Osteocyte (in vitro differentiated cells): ENCODE measurements at regions not wholly inside any gene's neighbourhood (a gene's known extent, or its start where the extent isn't known, plus 50 kb on each side); places are given as distances from the start of the nearest gene placed in this dataset.

ENCODE experiments used
- DNase-seq: peaks from one replicate; pipeline ENCODE4 v3.0.0; 2021; ENCODE audit warnings: mixed read lengths; ENCODE audit not compliant: unreplicated experiment; ENCODE audit errors: extremely low spot score
- H3K27ac Mint-ChIP-seq: one replicate; pipeline ENCODE4 v1.8.0; 2021; ENCODE audit warnings: mild to moderate bottlenecking, mixed read lengths; ENCODE audit not compliant: unreplicated experiment
- H3K27me3 Mint-ChIP-seq: one replicate; pipeline ENCODE4 v1.8.0; 2021; ENCODE audit warnings: mixed read lengths; ENCODE audit not compliant: unreplicated experiment
- H3K36me3 Mint-ChIP-seq: one replicate; pipeline ENCODE4 v1.8.0; 2021; ENCODE audit warnings: mixed read lengths; ENCODE audit not compliant: unreplicated experiment
- H3K4me1 Mint-ChIP-seq: one replicate; pipeline ENCODE4 v1.8.0; 2021; ENCODE audit warnings: mixed read lengths; ENCODE audit not compliant: unreplicated experiment
- H3K4me3 Mint-ChIP-seq: one replicate; pipeline ENCODE4 v1.8.0; 2021; ENCODE audit warnings: mild to moderate bottlenecking, moderate library complexity, mixed read lengths; ENCODE audit not compliant: unreplicated experiment
- H3K9me3 Mint-ChIP-seq: one replicate; pipeline ENCODE4 v1.8.0; 2021; ENCODE audit warnings: mixed read lengths; ENCODE audit not compliant: unreplicated experiment
- TF ChIP-seq, protein P1 (sequence below): fragments of 200-600 bp; sonication (generic); IDR thresholded peaks from 2 replicates; pipeline ENCODE4 v1.5.0; 2021; ENCODE audit warnings: antibody characterized with exemption, mild to moderate bottlenecking, moderate library complexity

DNA sequence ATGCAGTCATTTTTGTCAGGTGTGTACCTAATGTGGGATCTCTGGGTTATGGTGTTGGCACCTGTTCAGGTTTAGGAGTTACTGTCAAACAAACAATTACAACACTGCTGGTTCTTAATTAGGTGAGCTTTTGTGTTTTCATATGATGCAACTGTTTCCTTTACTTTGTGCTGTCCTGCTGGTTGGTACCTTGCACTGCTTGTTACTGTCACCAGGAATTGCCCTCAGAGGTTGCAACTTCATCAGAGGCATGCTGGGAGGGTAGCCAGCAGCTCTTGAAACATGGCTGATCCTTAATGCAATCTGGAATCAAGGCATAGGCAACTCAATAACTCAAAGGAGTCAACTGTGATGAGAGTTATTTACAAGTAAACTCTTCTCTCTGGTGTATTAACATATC lies 400.3 kb downstream of the MIAT start:
- TF ChIP-seq, protein P1, sequence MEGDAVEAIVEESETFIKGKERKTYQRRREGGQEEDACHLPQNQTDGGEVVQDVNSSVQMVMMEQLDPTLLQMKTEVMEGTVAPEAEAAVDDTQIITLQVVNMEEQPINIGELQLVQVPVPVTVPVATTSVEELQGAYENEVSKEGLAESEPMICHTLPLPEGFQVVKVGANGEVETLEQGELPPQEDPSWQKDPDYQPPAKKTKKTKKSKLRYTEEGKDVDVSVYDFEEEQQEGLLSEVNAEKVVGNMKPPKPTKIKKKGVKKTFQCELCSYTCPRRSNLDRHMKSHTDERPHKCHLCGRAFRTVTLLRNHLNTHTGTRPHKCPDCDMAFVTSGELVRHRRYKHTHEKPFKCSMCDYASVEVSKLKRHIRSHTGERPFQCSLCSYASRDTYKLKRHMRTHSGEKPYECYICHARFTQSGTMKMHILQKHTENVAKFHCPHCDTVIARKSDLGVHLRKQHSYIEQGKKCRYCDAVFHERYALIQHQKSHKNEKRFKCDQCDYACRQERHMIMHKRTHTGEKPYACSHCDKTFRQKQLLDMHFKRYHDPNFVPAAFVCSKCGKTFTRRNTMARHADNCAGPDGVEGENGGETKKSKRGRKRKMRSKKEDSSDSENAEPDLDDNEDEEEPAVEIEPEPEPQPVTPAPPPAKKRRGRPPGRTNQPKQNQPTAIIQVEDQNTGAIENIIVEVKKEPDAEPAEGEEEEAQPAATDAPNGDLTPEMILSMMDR, result no peak
- H3K27ac Mint-ChIP-seq, result no peak overlapping the region
- H3K4me3 Mint-ChIP-seq, result no peak overlapping the region
- no peaks in the 10 kb centered on the region for H3K27me3 Mint-ChIP-seq
- H3K4me1 Mint-ChIP-seq, result no peaks in the 10 kb centered on the region
- DNase-seq, result no peak
- H3K36me3 Mint-ChIP-seq, result no peaks in the 10 kb centered on the region
- no peaks in the 10 kb centered on the region for H3K9me3 Mint-ChIP-seq

DNA sequence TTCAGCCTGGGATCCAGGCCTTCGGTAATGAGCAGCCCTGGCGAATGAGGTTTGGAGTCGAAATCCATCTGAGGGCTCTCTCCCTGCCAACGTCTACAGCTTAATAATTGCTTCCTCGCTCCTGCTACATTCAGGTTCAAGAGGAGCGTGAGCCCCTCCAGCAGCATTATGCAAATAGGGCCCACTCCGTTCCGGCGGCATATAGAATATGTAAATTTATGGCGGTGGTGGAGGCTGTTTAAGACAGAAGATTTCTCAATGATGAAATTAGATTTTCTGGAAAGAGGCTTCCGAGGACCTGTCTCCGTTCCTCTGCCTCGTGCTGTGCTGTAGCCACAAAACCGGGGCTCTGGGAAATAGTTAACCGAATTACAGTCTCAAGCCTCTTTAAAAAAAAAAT lies 402.8 kb downstream of the MIAT start:
- H3K4me1 Mint-ChIP-seq, result peaks cover 8% of the 10 kb centered on the region
- no peak overlapping the region for H3K27ac Mint-ChIP-seq
- TF ChIP-seq, protein P1, result no peak
- no peaks in the 10 kb centered on the region for H3K27me3 Mint-ChIP-seq
- H3K36me3 Mint-ChIP-seq, result no peaks in the 10 kb centered on the region
- H3K9me3 Mint-ChIP-seq, result no peaks in the 10 kb centered on the region
- no peak for DNase-seq
- no peak overlapping the region for H3K4me3 Mint-ChIP-seq

DNA sequence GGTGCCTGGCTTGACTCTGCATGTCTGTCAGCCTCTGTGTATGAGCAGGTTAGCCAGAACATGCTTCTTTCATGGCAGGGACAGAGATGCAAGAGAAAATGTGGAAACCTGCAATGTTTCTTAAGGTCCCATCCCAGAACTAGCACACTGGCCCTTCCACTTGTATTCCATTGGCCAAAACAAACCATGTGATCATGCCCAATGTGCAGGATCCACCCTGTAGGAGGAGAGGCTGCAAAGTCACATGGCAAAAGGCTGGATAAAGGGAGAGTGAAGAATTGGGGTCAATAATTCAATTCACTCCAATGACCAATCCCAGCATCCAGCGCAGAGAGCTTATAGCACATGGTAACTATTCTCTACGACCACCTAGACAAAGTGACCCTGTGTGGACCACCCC lies 405.5 kb downstream of the MIAT start:
- H3K9me3 Mint-ChIP-seq, result no peaks in the 10 kb centered on the region
- H3K27ac Mint-ChIP-seq, result no peak overlapping the region
- H3K4me1 Mint-ChIP-seq, result peaks cover 10% of the 10 kb centered on the region
- TF ChIP-seq, protein P1, result no peak
- H3K27me3 Mint-ChIP-seq, result no peaks in the 10 kb centered on the region
- H3K4me3 Mint-ChIP-seq, result no peak overlapping the region
- DNase-seq, result no peak
- no peaks in the 10 kb centered on the region for H3K36me3 Mint-ChIP-seq

DNA sequence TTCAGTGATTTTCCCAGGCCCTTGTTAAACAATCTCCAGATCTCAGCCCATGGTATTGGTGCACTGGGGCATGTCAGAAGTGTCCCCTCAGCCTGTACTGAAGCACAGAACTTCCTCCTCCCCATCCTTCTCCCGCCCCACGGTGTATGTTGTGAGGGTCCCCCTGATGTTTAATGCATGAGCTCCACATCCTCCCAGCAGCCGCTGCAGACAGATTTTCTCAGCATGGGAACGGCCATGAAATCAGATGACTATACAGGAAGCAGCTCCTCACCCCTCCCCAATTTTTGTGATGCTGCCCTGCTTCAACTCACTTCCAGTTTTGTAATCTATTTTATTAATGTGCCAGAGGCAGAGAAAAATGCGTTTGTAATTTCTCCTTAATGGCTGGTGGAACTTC lies 406.0 kb downstream of the MIAT start:
- TF ChIP-seq, protein P1, result no peak
- no peaks in the 10 kb centered on the region for H3K9me3 Mint-ChIP-seq
- no peak for DNase-seq
- no peak overlapping the region for H3K27ac Mint-ChIP-seq
- no peak overlapping the region for H3K4me3 Mint-ChIP-seq
- H3K36me3 Mint-ChIP-seq, result no peaks in the 10 kb centered on the region
- peaks cover 10% of the 10 kb centered on the region for H3K4me1 Mint-ChIP-seq
- H3K27me3 Mint-ChIP-seq, result no peaks in the 10 kb centered on the region

DNA sequence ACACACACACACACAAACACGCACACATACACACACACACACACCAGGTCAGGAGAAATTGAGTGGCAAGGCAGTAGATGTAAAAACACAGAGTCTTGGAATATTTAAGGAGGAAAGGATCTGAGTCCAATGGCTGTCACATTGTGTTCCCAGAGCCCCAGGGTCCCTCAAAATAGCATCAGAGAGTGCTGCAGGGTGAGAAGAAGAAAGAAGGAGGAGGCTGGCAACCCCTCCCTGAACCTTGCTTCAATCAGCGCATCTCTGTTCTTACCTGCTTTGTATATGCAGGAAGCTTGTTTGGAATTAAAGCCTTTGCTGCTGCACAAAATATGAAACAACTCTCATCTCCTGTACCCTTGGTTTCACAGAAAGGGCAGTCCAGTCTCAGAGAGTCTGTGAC lies 406.5 kb downstream of the MIAT start:
- H3K36me3 Mint-ChIP-seq, result no peaks in the 10 kb centered on the region
- peaks cover 10% of the 10 kb centered on the region for H3K4me1 Mint-ChIP-seq
- no peaks in the 10 kb centered on the region for H3K9me3 Mint-ChIP-seq
- H3K27me3 Mint-ChIP-seq, result no peaks in the 10 kb centered on the region
- DNase-seq, result no peak
- TF ChIP-seq, protein P1, result no peak
- no peak overlapping the region for H3K27ac Mint-ChIP-seq
- no peak overlapping the region for H3K4me3 Mint-ChIP-seq
